Spleen (tissue), 7 donors: ENCODE measurements at regions not wholly inside any gene's neighbourhood (a gene's known extent, or its start where the extent isn't known, plus 50 kb on each side); places are given as distances from the start of the nearest gene placed in this dataset.

Experiments
- POLR2AphosphoS5 ChIP-seq, 3 donors: sonication (generic); formaldehyde crosslinking; IDR thresholded peaks; one replicate each; pipeline ENCODE4 v1.5.1; 2017; ENCODE audit warnings: antibody characterized with exemption in 3 of 3
- TF ChIP-seq, protein P1 (sequence below), 11 experiments: fragments of 200-600 bp in 7 of 11; fragments of 450-650 bp in 4 of 11; sonication (generic) in 4 of 11; IDR thresholded peaks in 8 of 11; conservative IDR thresholded peaks in 3 of 11; 1 replicate in 7 of 11; 2 replicates in 4 of 11; pipeline versions ENCODE4 v1.4.0 to v1.8.0; 2016 to 2021; ENCODE audit warnings: antibody characterized with exemption in 11 of 11, inconsistent platforms in 4 of 11, mild to moderate bottlenecking in 1 of 11
- donor health status: DM: no; HTN: no; CAD: no; lungs with moderate emphysema.
- donor health status: DM: no; HTN: no; CAD: no.
- donor health status: DM: no; HTN: no; CAD: no.

DNA sequence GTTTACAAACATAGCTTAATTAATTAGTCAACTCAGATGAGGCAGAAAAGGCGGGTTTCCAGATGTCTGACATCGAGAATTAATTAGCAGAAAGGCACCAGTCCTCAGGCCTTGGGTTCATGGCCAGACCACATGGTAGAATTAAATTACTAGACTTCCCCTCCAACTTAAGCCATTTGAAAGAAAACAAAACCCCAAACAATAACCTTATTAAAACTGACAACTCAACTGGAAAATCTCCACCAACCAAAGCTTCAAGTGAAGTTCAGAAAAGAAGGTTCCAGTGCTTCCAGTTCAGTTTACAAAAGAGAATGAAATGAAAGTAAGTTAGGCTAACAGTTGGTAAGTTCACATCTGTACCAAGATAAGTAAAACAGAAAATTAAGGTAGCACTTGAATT is 349.5 kb downstream of the GRIN2B start:
- TF ChIP-seq, protein P1, sequence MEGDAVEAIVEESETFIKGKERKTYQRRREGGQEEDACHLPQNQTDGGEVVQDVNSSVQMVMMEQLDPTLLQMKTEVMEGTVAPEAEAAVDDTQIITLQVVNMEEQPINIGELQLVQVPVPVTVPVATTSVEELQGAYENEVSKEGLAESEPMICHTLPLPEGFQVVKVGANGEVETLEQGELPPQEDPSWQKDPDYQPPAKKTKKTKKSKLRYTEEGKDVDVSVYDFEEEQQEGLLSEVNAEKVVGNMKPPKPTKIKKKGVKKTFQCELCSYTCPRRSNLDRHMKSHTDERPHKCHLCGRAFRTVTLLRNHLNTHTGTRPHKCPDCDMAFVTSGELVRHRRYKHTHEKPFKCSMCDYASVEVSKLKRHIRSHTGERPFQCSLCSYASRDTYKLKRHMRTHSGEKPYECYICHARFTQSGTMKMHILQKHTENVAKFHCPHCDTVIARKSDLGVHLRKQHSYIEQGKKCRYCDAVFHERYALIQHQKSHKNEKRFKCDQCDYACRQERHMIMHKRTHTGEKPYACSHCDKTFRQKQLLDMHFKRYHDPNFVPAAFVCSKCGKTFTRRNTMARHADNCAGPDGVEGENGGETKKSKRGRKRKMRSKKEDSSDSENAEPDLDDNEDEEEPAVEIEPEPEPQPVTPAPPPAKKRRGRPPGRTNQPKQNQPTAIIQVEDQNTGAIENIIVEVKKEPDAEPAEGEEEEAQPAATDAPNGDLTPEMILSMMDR (IDR thresholded peaks at IDR 0.05 in 8 of 11, conservative IDR thresholded peaks at IDR 0.05 in 3 of 11) = no peak
- TF ChIP-seq POLR2AphosphoS5 (IDR thresholded peaks at IDR 0.05) = no peak
